IMR-90 (cell line): ENCODE measurements at regions not wholly inside any gene's neighbourhood (a gene's known extent, or its start where the extent isn't known, plus 50 kb on each side); places are given as distances from the start of the nearest gene placed in this dataset.

Experiments used
- CEBPB ChIP-seq: IDR thresholded peaks from 2 replicates; pipeline ENCODE4 v1.6.1; 2012; ENCODE audit warnings: low read depth, low read length, improper control_type of control experiment
- TF ChIP-seq, protein P1 (sequence below): conservative IDR thresholded peaks from 2 replicates; pipeline ENCODE4 v1.5.1; 2012; ENCODE audit warnings: mild to moderate bottlenecking, low read depth, low read length, improper control_type of control experiment

DNA sequence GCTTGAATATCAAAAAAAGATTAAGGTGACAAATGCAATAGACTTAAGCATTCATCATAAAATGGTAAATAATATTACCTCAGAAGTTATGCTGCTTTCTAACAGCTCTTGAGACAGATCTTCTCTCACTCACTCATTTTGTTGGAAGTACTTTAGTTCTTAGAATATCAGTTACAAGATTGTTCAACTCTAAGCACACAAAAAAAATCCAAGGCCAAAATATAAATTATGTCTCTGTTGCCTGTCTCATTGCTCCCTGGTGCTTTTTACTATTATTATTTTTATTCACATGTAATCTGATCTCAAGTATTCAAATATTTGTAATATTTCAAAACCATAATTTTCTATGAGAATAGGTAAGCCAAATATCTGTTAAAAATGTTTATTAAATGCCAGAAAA, 259.4 kb upstream of the HSF2 start:
- no peak for TF ChIP-seq CEBPB
- TF ChIP-seq, protein P1, sequence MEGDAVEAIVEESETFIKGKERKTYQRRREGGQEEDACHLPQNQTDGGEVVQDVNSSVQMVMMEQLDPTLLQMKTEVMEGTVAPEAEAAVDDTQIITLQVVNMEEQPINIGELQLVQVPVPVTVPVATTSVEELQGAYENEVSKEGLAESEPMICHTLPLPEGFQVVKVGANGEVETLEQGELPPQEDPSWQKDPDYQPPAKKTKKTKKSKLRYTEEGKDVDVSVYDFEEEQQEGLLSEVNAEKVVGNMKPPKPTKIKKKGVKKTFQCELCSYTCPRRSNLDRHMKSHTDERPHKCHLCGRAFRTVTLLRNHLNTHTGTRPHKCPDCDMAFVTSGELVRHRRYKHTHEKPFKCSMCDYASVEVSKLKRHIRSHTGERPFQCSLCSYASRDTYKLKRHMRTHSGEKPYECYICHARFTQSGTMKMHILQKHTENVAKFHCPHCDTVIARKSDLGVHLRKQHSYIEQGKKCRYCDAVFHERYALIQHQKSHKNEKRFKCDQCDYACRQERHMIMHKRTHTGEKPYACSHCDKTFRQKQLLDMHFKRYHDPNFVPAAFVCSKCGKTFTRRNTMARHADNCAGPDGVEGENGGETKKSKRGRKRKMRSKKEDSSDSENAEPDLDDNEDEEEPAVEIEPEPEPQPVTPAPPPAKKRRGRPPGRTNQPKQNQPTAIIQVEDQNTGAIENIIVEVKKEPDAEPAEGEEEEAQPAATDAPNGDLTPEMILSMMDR: no peak
